Inflammatory macrophage (primary cell): ENCODE measurements at regions not wholly inside any gene's neighbourhood (a gene's known extent, or its start where the extent isn't known, plus 50 kb on each side); places are given as distances from the start of the nearest gene placed in this dataset.
"Not testable (repeated sequence)": the region's sequence is repeated elsewhere in the genome, so short reads cannot be mapped to it uniquely, and the experiment has no call there.

ENCODE experiments used
- DNase-seq, 2 donors: peaks; one replicate each; pipeline ENCODE4 v3.0.0-alpha.2; 2020 to 2022

DNA sequence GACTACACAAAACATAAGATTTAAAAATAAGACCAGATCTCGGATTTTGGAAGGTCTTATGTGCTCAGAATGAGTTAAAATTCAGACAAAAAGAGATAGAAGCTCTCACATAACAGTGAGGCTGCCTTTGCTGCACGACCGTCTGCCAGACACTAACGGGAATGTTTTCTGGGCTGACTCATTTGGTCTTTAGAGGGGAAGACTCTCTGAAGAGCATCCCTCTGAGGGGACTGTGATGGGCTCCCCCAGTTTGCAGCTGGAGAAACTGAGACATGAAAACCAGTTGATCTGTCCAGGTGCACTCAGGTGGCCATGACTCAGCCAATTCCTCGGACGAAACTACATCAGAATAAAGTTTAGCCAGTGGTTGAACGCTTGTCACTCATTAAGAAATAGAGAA is 153.9 kb downstream of the RNASET2 start:
- no peak for DNase-seq

DNA sequence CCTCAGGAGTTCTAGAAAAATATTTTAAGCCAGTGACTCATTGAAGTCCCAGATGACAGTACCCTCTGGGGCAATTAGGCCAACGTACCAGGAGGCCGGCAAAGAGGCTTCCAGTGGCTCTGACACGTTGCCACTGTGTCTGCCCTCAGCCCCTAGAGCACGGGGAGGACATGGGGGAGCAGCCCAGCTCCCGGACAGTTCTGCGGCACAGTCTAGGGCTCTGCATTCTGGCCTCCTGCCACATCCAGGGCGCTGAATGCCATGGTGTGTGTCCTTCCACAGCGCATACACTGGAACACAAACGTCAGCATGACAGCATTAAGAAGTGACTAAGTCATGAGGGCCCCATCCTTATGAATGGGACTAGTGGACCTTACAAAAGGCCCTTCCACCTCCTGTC is 156.2 kb downstream of the RNASET2 start:
- no peak for DNase-seq

DNA sequence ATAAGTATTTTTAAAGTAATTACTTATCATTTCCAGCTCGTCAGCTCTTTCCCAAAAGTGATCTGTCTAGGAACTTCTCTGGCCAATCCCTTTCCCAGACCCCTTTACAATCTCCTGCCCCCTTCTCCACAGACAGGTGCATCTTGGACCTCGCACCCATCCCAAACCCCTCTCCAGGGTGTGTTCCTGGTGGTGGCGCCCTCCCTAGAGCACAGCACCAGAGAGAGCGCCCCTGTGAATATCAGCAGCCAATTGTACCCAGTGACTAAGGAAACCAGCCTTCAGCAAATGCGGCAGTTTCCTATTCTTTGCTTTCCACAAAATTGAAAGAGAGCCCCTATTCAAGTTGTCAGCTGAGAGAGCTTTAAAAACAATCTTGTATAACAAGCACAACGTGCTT is 157.7 kb downstream of the RNASET2 start:
- no peak for DNase-seq

DNA sequence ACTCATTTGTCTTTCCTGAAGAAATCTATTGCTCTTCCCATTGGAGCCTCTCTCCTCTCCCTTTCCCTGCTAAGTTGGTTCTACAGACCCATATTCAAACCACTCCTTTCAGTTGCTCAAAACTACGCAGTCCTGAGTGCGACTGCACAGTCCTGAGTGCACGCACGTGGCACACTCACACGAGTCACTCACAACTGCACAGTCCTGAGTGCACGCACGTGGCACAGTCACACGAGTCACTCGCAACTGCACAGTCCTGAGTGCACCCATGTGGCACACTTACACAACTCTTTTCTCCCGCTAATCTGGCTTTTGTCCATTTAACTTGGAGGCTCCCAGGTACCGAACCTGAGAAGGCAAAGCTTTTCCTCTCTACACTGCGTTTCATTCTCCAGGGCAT is 159.7 kb downstream of the RNASET2 start:
- no peak for DNase-seq

DNA sequence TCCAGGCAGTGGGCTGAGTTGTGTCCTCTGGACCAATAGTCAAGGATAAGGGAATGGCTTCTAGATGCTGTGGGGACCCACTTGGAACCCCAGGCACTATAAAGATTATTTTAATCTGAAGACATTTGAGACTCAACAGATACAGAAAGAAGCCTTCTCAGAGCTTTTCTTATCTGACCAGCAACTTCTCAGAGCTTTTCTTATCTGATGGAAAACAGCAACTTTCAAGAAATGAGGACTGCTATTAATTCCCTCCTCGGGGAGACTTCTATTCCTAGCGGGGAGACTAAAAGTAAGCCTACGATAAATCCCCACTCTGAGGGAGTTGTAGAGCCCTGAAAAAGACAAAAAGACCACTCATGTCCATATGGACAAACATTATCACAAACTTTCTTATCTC is 160.5 kb downstream of the RNASET2 start:
- DNase-seq, result no peak

DNA sequence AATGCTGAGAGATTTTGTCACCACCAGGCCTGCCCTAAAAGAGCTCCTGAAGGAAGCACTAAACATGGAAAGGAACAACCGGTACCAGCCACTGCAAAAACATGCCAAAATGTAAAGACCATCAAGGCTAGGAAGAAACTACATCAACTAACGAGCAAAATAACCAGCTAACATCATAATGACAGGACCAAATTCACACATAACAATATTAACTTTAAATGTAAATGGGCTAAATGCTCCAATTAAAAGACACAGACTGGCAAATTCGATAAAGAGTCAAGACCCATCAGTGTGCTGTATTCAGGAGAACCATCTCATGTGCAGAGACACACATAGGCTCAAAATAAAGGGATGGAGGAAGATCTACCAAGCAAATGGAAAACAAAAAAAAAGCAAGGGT is 163.8 kb upstream of the RPS6KA2 start:
- not testable (repeated sequence) for DNase-seq

DNA sequence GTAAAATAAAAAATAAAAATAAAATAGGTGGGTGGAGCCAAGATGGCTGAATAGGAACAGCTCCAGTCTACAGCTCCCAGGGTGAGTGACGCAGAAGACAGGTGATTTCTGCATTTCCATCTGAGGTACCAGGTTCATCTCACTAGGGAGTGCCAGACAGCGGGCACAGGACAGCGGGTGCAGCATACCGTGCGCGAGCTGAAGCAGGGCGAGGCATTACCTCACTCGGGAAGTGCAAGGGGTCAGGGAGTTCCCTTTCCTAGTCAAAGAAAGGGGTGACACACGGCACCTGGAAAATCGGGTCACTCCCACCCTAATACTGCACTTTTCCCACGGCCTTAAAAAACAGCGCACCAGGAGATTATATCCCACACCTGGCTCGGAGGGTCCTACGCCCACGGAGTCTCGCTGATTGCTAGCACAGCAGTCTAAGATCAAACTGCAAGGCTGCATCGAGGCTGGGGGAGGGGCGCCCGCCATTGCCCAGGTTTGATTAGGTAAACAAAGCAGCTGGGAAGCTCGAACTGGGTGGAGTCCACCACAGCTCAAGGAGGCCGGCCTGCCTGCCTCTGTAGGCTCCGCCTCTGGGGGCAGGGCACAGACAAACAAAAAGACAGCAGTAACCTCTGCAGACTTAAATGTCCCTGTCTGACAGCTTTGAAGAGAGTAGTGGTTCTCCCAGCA is 161.9 kb upstream of the RPS6KA2 start:
- not testable (repeated sequence) for DNase-seq

DNA sequence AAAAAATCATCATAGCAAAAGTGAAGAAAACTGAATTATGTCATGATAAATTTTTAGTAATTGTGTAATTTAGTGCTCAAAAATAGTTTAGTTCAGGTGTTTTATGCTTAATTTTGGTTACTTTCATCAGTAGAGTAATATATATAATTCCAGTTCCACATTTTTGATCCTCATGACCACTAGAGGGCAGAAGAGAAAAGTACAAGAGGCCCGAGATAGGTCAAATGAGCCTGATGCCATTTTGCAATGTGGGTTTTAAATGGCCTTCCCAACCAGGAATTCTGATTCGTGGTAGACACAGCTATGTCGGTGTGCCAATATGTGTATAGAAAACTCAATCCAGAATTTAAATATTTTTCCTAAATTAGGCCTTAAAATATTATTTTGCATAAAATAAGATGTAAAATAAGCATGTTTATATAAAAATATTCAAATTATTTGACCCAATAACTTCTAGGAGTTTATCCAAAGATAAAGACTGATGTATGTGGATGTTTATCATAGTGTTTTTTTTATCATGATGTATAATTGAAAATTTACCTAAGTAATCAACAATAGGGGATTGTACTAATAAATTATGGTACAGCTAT is 159.7 kb upstream of the RPS6KA2 start:
- peak; percentile 70 to 74 for DNase-seq

DNA sequence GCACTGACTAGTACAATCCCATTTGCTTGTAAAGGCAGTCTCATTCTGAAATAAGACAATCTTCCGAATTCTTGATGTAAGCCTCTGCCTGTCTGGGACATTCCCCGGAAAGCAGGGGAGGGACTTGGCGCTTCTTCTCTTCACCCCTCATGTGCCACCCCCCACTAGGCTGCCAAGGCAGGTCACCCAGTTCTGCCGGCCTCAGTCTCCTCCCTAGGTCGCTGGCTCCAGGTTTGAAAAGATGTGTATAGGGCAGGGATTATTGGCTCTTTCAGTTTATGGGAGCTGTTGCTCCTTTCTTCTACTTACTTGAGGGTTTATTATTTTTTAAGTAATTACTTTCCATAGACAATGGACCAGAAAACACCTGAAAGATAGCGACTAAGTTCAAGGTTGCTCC is 158.1 kb upstream of the RPS6KA2 start:
- DNase-seq, result no peak

DNA sequence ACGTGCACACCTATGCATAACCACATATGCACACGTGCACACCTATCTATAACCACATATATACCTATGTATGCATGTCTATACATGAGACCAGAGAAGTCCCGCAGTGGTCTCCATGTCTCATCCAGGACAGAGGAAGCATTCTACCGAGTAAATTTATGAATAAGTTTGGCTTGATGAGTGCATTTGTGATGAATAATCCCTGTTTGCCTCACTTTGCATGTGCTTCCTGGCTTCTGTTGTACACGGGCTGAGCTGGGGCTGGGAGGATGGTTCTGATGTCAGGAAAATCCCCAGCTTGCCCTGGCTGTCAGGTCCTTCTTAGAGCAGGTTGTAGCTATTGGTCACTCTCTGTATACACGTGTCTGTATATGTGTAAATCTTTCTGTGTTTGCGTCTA is 157.6 kb upstream of the RPS6KA2 start:
- DNase-seq, result no peak

DNA sequence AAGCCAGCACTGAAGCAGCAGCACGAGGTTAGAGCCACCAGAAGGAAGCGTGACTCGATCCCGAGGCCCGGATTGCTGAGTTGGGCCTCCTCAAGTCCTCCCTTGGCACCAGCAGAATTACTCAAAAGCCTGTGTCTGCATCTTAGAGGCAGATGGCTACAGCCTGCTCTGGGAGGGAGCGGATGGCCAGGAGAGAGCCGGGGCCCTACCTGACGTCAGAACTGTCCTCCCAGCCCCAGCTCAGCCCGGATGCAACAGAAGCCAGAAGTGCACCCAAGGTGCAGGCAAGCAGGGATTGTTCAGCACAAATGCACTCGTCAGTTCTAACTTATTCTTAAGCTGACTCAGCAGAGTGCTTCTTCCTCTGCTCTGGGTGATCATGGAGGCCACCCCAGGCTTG is 155.5 kb upstream of the RPS6KA2 start:
- no peak for DNase-seq

DNA sequence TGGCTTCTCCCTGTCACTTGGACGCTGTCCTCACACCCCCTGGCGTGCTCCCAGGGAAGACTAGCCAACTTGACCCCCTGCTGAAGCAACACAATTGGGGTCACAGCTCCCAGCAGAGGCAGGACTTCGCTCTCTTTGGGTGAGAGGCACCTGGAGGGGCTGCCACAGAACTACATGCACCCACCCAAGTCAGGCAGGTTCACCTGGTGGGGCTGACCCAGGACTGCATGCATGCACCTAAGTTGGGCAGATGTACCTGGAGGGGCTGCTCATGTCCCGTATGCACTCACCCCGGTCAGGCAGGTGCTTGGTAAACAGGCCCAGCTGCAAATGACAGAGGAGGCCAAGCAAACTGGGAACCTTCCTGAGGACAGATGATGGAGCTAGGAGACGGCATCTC is 154.3 kb upstream of the RPS6KA2 start:
- no peak for DNase-seq

DNA sequence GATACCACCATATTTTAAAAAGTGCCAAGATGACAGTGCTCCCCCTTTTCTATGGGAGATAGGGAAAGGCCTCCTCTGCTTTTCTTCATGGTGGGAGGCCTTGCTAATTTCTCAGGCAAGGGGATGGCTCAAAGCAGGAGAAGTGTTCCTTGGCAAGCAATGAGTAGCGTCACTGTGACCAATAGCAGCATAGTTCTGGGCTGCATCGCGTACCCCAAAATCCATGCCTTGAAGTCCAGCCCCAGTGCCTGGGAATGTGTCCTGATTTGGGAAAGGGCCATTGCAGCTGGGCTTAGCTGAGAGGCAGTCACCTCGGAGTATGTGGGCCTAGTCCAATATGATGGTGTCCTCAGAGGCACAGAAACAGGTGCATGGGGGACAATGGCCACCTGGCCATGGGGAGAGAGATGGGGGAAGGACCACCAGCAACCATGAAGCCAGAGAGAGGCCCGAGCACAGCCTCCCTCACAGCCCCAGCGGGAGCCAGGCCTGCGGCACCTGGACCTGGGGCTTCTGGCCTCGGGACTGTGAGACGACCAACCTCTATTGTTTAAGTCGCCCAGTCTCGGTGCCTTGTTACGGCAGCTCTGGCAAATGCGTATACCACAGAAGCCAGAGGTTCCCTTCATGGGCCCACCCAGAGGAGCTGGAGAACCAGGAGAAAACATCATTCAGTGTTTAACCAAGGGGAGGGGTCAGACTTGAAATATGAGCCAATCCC is 153.1 kb upstream of the RPS6KA2 start:
- no peak for DNase-seq

DNA sequence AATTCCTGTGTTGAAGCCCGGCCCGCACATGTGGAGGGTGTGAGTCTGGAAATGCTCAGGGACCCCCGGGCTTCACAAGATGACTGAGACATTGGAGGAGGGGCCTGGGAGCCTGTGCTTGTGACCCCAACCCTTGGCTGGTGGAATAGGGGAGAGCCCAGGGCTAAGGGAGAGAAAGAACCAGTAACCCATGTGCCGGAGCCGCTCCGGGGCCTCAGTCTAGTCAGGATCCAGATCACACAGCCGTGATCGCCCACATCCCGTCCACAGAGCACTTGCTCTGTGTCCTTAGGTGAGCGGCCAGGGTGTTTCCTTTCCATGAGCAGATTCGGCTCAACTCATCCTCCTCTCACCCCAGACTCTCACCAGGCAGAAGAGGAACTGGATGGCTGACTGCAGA is 152.3 kb upstream of the RPS6KA2 start:
- no peak for DNase-seq

DNA sequence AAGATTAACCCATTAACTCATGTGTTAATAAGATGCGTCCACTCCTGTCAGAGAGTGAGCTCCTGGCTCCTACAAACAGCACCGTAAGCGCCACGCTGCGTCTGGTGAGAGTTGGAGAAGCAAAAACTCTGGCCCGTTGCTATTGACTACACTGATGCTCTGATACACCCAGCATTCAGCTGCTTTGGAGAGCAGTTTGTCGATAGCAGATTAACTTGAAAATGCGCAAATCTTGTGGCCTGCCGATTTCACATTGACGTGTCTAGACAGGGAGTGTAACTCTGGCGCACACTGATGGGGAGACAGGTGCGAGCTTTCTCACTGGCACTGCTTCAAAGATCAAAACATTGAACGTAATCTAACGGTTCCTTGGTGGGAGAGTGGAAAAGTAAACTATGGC is 151.7 kb upstream of the RPS6KA2 start:
- DNase-seq, result no peak

DNA sequence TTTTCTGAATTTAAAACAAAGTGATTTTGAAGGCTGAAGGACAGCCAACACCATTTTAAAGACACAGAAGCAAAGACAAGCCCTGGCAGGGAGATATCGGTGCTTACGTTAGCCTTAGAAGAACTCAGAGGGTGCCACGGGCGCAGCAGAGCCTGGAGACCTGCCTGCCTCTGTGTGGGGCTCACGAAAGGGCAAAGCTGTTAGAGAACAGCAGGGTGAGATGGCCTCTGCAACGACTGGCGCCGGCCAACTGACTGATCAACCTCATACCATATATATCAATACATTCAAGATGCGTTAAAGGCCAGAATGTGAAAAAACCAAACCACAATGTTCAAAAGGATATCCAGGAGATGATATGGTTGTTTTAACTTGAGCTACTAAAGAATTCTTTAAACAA is 151.0 kb upstream of the RPS6KA2 start:
- DNase-seq, result no peak

DNA sequence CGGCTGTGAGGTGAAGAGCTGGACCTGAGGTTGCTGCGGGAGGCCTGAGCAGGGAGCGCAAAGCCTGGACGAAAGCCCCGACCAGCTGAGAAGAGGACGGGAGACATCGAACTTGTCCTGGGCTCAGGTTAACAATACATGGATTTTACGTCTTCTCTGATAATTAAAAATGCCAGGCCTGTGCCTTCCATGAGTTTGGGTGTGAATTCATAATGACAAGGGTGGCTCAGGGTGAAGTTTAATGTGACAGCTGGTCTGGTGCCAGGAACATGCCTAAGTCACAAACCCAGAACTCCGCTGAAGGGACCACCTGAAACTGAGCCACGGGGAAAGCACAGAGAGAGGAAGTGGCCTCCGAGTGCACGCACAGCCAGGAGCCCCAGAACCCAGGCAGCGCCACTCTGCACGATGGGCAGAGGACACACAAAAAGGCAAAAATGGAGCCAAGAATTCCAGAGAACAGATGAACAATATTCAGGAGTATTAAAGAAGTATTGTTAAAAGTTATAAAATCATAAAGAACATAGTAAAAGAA is 150.1 kb upstream of the RPS6KA2 start:
- DNase-seq, result no peak

DNA sequence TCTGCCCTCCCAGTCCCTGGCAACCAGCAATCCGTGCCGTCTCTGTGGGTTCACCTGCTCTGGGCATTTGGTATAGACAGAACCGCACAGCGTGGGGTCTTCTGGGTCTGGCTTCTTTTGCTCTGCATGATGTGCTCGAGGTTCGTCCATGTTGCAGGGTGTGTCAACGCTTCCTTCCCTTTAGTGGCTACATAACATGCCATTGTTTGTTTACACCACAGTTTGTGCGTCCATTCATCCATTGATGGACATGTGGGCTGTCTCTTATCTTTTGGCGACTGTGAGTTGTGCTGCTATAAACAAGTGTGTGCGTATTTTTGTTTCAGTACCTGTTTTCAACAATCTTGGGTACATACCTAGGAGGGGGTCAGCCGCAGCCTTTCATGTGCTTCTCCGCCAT is 149.5 kb upstream of the RPS6KA2 start:
- no peak for DNase-seq

DNA sequence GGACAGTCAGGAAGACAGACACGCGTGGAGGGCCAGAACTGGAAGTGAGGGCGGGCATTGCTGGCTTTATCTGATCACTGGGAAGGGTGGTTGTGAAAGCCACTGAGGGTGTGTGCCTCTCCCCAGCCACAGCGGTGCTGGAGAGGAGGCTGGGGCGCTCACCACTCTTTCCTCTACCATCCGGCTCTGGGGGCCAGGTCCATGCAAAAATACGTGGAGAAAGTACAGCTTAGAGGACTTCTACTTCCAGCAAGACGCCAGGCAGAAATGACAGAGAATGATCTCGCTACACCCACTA is 148.8 kb upstream of the RPS6KA2 start:
- no peak for DNase-seq

DNA sequence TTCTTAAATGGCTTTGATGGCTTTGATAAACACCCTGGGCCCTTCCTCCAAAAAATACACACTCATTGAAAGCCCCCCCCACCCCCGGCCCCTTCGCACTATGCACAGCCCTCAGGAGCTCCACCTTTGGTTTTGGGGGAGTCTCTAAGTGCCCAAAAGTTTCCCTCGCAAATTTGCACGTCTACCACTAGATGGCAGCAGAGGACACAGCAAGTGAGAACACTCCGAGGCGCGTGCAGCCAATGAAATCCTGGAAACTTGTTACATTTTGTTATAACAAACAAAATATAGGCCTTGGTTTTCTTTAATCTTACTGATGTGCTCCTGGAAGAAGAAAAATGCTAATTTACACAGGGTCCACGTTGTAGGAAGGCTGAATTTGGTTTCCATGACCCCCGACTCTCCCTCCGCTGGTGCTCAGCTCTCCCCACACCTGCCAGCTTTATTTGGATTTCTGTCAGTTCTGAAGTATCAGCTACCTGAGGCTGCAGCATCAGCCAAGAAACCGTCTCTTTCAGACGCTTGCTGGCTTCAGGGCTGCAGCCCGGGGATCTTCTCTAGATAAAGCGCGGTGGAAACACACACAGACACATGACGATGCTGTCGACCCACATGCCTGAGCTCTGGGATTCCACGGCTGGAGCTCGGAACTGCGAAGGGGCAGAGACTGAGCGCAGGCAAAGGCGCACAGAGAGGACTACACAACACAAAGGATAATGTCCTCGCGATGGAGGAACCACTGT is 148.3 kb upstream of the RPS6KA2 start:
- peak; percentile 70 to 75 for DNase-seq

DNA sequence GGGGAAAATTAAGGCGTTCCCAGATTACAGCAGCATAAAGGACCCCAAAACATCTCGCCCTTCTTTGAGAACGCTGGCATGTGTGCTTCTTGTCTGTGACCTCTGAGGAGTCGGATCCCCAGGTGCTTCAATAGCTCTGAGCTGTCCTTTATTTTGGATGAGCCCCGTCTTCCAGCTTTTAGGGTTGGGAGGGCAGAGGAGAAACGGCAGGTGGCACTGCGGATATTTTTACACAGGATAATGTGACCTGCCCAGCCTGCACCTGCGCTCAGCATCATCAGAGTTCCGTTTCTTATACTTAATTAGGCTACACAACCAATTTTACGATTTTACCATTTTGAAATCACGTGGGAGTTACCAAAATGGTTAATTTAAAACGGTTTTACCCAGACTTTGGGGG is 147.7 kb upstream of the RPS6KA2 start:
- DNase-seq, result no peak

DNA sequence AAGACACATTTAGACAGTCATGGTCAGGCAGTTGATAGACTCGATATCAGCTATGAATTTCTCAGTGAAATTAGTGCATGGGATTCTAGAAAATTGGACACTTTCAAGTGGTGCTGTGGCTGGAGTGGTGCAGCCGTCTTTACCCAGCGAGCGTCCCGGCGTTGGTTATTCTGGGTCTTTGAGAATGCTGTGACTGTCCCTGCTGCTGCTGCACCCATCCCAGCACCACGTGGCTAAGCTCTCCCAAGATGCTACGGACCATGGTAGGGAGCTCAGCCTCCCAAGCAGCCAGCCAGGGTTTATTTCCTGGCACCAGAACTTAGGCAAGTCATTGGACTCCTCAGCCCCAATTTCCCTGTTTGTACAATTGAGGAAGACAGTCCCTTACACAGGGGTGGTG is 147.2 kb upstream of the RPS6KA2 start:
- no peak for DNase-seq

DNA sequence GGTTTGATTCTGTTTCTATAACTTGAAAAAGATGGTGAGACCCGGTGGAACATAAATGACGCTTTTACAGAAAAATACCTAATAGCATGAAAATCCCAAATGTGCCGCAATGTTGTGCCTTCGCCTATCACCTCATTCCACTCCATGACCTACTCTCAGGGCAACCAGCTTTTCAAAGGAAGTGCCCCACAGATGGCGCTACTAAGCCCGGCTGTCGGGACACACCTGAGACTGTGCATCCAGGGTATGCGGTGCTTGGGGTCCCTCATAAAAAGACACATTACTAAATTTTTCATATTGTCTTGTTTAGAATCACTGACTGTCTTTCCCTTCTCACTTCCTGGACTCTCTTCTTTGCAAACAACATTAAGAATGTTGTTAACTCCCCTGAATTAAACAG is 145.5 kb upstream of the RPS6KA2 start:
- DNase-seq, result no peak

DNA sequence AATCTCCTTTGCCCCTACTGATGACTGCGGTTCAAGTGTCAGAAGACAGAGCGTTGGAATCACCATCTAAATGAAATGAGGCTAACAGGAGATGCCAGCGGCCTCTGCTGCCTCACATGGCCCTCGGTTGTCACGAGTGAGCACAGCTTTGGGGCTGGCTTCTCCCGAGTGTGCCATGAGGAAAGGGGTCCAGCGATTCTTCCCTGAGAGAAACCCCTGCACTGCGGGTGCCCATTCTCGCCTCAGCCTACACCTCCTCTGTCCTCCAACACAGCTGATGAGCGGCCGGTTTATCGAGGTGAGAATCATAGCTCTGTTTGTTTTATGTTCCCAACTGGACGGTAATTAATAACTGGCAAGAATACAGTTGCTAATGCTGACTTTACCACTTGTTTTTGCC is 144.7 kb upstream of the RPS6KA2 start:
- DNase-seq, result no peak
